Spleen (tissue), 11 donors: ENCODE measurements at regions not wholly inside any gene's neighbourhood (a gene's known extent, or its start where the extent isn't known, plus 50 kb on each side); places are given as distances from the start of the nearest gene placed in this dataset.

Experiments used
- DNase-seq: peaks from one replicate; pipeline ENCODE4 v3.0.0-alpha.2; 2020
- H3K27ac ChIP-seq, 8 donors: fragments of 200-600 bp; sonication (generic) in 7 of 8; 1 replicate in 4 of 8; 2 replicates in 4 of 8; pipeline versions ENCODE4 v1.5.0 to v1.8.0; 2016 to 2021; ENCODE audit warnings: inconsistent platforms in 4 of 8, mild to moderate bottlenecking in 4 of 8, moderate library complexity in 1 of 8
- H3K27me3 ChIP-seq, 7 donors: fragments of 200-600 bp; sonication (generic) in 6 of 7; replicated peaks in 1 of 7; 1 replicate in 4 of 7; 2 replicates in 3 of 7; pipeline versions ENCODE4 v1.5.0 to v1.8.0; 2016 to 2021; ENCODE audit warnings: inconsistent platforms in 3 of 7, mild to moderate bottlenecking in 1 of 7
- H3K36me3 ChIP-seq, 6 donors: fragments of 200-600 bp; sonication (generic) in 5 of 6; 1 replicate in 4 of 6; 2 replicates in 2 of 6; pipeline versions ENCODE4 v1.5.0 to v1.8.0; 2016 to 2021; ENCODE audit warnings: inconsistent platforms in 2 of 6
- H3K4me1 ChIP-seq, 6 donors: fragments of 200-600 bp; sonication (generic) in 5 of 6; 1 replicate in 3 of 6; 2 replicates in 3 of 6; pipeline versions ENCODE4 v1.5.0 to v1.8.0; 2016 to 2021; ENCODE audit warnings: inconsistent platforms in 3 of 6
- H3K4me3 ChIP-seq, 8 donors: fragments of 200-600 bp; sonication (generic) in 7 of 8; 1 replicate in 4 of 8; 2 replicates in 4 of 8; pipeline versions ENCODE4 v1.5.0 to v1.8.0; 2016 to 2021; ENCODE audit warnings: inconsistent platforms in 4 of 8, mild to moderate bottlenecking in 4 of 8, moderate library complexity in 2 of 8
- H3K9me3 ChIP-seq, 8 donors: fragments of 200-600 bp; sonication (generic) in 7 of 8; 1 replicate in 4 of 8; 2 replicates in 4 of 8; pipeline versions ENCODE4 v1.5.0 to v1.8.0; 2016 to 2021; ENCODE audit warnings: inconsistent platforms in 4 of 8
- POLR2A ChIP-seq, 3 donors: fragments of 450-650 bp; IDR thresholded peaks; one replicate each; pipeline ENCODE4 v1.5.1; 2017; ENCODE audit warnings: antibody characterized with exemption in 3 of 3, mild to moderate bottlenecking in 1 of 3
- POLR2AphosphoS5 ChIP-seq, 3 donors: sonication (generic); formaldehyde crosslinking; IDR thresholded peaks; one replicate each; pipeline ENCODE4 v1.5.1; 2017; ENCODE audit warnings: antibody characterized with exemption in 3 of 3
- WGBS, 5 donors: extraction: QIAGEN DNeasy Blood & Tissue Kit in 3 of 5; methylation state at CpG; one replicate each; pipeline versions ENCODE4 v1.1.5 to v1.1.7; 2013 to 2018; 5-methylcytosine and 5-hydroxymethylcytosine counted together
- intact Hi-C: fragments of 100-400 bp; cut with DNase I; formaldehyde crosslinking; loops from one replicate; pipeline ENCODE4 v1.15.0; 2023; ENCODE audit warnings: low total_unique reads
- TF ChIP-seq, protein P1 (sequence below), 11 experiments: fragments of 200-600 bp in 7 of 11; fragments of 450-650 bp in 4 of 11; sonication (generic) in 4 of 11; IDR thresholded peaks in 8 of 11; conservative IDR thresholded peaks in 3 of 11; 1 replicate in 7 of 11; 2 replicates in 4 of 11; pipeline versions ENCODE4 v1.4.0 to v1.8.0; 2016 to 2021; ENCODE audit warnings: antibody characterized with exemption in 11 of 11, inconsistent platforms in 4 of 11, mild to moderate bottlenecking in 1 of 11
- donor health status: healthy with polysubstance abuse.
- donor health status: DM: no; HTN: no; CAD: no; lungs with moderate emphysema.
- donor health status: DM: no; HTN: no; CAD: no.
- donor health status: Bipolar disorder and iron deficiency.
- donor health status: healthy.
- donor health status: DM: no; HTN: no; CAD: no.
- donor health status: DM: yes; HTN: yes; CAD: no.

- WGBS, 5 donors: 62 to 79% (median 76%) methylated on average over 2 of the region's 2 CpGs
- TF ChIP-seq, protein P1, sequence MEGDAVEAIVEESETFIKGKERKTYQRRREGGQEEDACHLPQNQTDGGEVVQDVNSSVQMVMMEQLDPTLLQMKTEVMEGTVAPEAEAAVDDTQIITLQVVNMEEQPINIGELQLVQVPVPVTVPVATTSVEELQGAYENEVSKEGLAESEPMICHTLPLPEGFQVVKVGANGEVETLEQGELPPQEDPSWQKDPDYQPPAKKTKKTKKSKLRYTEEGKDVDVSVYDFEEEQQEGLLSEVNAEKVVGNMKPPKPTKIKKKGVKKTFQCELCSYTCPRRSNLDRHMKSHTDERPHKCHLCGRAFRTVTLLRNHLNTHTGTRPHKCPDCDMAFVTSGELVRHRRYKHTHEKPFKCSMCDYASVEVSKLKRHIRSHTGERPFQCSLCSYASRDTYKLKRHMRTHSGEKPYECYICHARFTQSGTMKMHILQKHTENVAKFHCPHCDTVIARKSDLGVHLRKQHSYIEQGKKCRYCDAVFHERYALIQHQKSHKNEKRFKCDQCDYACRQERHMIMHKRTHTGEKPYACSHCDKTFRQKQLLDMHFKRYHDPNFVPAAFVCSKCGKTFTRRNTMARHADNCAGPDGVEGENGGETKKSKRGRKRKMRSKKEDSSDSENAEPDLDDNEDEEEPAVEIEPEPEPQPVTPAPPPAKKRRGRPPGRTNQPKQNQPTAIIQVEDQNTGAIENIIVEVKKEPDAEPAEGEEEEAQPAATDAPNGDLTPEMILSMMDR (IDR thresholded peaks at IDR 0.05 in 8 of 11, conservative IDR thresholded peaks at IDR 0.05 in 3 of 11): no peak
- TF ChIP-seq POLR2A (IDR thresholded peaks at IDR 0.05) (no peak), POLR2AphosphoS5 (IDR thresholded peaks at IDR 0.05) (no peak)
- Histone ChIP-seq H3K27ac (no peak overlapping the region), H3K4me1 (no peaks in the 10 kb centered on the region), H3K9me3 (peaks cover 0 to 6% (median 2%) of the 10 kb centered on the region in 8 donors), H3K36me3 (no peaks in the 10 kb centered on the region), H3K4me3 (no peak overlapping the region), H3K27me3 (no peaks in the 10 kb centered on the region)
- intact Hi-C loops: no loop called here
- no peak for DNase-seq
These were observed 210.8 kb downstream of the CGGBP1 start for GRCh38 chr3:87848003-87848402.

DNA sequence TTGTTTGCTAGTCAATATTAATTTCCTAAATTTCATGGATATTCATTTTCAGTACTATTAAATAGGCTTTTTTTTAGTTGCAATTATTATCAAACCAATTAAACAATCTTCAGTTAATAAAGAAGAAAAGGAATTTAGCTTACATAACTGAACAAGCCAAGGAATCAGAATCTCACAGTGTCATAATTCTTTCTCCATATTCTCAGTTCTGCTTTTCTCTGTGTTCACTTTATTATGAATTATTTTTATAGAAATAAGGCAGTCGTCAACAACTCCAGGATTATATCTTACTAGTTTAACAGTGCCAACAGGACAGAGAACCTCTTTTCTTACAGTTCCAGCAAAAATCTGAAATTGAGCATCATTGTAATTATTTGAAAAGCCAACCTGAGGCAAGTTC, 221.7 kb downstream of the CGGBP1 start:
- intact Hi-C loops: no loop called here
- Histone ChIP-seq H3K36me3 (no peaks in the 10 kb centered on the region), H3K4me3 (no peak overlapping the region), H3K27ac (no peak overlapping the region), H3K9me3 (peaks cover 0 to 14% (median 7%) of the 10 kb centered on the region in 8 donors), H3K4me1 (no peaks in the 10 kb centered on the region), H3K27me3 (no peaks in the 10 kb centered on the region)
- TF ChIP-seq, protein P1 (IDR thresholded peaks at IDR 0.05 in 8 of 11, conservative IDR thresholded peaks at IDR 0.05 in 3 of 11): no peak
- no peak for TF ChIP-seq POLR2A (IDR thresholded peaks at IDR 0.05)
- TF ChIP-seq POLR2AphosphoS5 (IDR thresholded peaks at IDR 0.05): no peak
- DNase-seq: no peak
- 27 to 56% (median 43%) methylated on average over 1 of the region's 1 CpG for WGBS, 5 donors

- H3K27me3 ChIP-seq: no peaks in the 10 kb centered on the region
- no peaks in the 10 kb centered on the region for H3K4me1 ChIP-seq
- H3K27ac ChIP-seq: no peak overlapping the region
- TF ChIP-seq, protein P1 (IDR thresholded peaks at IDR 0.05 in 8 of 11, conservative IDR thresholded peaks at IDR 0.05 in 3 of 11): no peak
- TF ChIP-seq POLR2A (IDR thresholded peaks at IDR 0.05) (no peak), POLR2AphosphoS5 (IDR thresholded peaks at IDR 0.05) (no peak)
- no peak overlapping the region for H3K4me3 ChIP-seq
- intact Hi-C loops: no loop called here
- peaks cover 0 to 14% (median 7%) of the 10 kb centered on the region in 8 donors for H3K9me3 ChIP-seq
- no peak for DNase-seq
- 66 to 85% (median 83%) methylated on average over 1 of the region's 1 CpG for WGBS, 5 donors
- no peaks in the 10 kb centered on the region for H3K36me3 ChIP-seq
These were observed 222.8 kb downstream of the CGGBP1 start for GRCh38 chr3:87836026-87836425.

GRCh38 chr3:87835236-87835635, 223.6 kb downstream of the CGGBP1 start:
- DNase-seq: no peak
- intact Hi-C loops: no loop called here
- TF ChIP-seq POLR2AphosphoS5 (IDR thresholded peaks at IDR 0.05) (no peak), POLR2A (IDR thresholded peaks at IDR 0.05) (no peak)
- TF ChIP-seq, protein P1 (IDR thresholded peaks at IDR 0.05 in 8 of 11, conservative IDR thresholded peaks at IDR 0.05 in 3 of 11): no peak
- WGBS, 5 donors: 62 to 76% (median 69%) methylated on average over 4 of the region's 4 CpGs
- H3K4me1 ChIP-seq: no peaks in the 10 kb centered on the region
- no peaks in the 10 kb centered on the region for H3K36me3 ChIP-seq
- no peak overlapping the region for H3K27ac ChIP-seq
- H3K27me3 ChIP-seq: no peaks in the 10 kb centered on the region
- H3K4me3 ChIP-seq: no peak overlapping the region
- peaks cover 0 to 14% (median 7%) of the 10 kb centered on the region in 8 donors for H3K9me3 ChIP-seq
